ENCODE measurements at regions not wholly inside any gene's neighbourhood (a gene's known extent, or its start where the extent isn't known, plus 50 kb on each side); places are given as distances from the start of the nearest gene placed in this dataset.

DNA sequence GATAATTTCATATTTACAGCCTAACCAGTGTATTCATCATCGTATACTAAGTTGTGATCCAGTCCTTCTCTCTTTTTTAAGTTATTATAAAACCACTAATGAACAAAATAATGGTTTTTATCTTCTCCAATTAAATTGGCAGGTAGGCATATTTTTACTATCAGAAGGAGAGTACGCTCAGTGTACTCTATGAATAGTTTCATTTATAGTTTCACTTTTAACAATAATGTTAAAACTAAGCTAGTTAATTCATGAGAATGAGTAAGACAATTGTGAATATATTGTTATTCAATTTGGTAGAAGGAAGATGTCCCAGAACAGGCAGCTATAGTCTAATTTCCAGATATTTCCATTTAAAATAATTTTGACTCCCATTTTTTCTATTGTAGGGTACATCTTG, 277.1 kb downstream of the RASSF9 start:
- no peak for TF ChIP-seq BHLHE40 (IDR thresholded peaks at IDR 0.05; ENCODE audit: borderline replicate concordance)
- TF ChIP-seq NFRKB (IDR thresholded peaks at IDR 0.05), result no peak
- TF ChIP-seq SUZ12 (IDR thresholded peaks at IDR 0.05), result no peak
- TF ChIP-seq, protein P1, sequence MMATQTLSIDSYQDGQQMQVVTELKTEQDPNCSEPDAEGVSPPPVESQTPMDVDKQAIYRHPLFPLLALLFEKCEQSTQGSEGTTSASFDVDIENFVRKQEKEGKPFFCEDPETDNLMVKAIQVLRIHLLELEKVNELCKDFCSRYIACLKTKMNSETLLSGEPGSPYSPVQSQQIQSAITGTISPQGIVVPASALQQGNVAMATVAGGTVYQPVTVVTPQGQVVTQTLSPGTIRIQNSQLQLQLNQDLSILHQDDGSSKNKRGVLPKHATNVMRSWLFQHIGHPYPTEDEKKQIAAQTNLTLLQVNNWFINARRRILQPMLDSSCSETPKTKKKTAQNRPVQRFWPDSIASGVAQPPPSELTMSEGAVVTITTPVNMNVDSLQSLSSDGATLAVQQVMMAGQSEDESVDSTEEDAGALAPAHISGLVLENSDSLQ (IDR thresholded peaks at IDR 0.05), result no peak
- TF ChIP-seq TARDBP (IDR thresholded peaks at IDR 0.05), result no peak
- TF ChIP-seq ZNF384 (IDR thresholded peaks at IDR 0.05), result no peak
- no peak for TF ChIP-seq L3MBTL2 (conservative IDR thresholded peaks at IDR 0.05)
- DNase-seq (ENCODE audit: extremely low spot score), result no peak
- ChIA-PET POLR2A (no interaction called here), CTCF (no interaction called here)

DNA sequence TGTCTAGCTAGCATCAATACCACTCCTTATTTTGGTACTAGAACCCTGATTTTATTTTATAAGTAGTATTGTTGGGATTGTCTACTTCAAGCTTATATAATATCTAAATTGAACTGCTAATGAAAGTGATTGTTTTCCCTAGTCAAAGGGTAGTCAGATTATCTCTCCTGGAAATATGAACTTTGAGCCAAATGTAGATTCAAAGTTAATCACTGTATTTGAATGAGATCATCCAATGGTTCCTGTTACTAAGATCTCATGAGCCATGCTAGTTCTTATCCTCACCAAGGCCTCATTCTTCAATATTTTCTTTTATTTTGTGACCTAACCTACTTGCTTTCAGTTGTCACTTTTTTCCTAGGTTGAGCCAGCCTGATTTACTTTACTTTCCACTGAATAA, 276.7 kb downstream of the RASSF9 start:
- POLR2A ChIA-PET, result no interaction called here
- CTCF ChIA-PET, result no interaction called here
- no peak for DNase-seq (ENCODE audit: extremely low spot score)
- TF ChIP-seq HDGF (IDR thresholded peaks at IDR 0.05; ENCODE audit: borderline replicate concordance) (no peak), ELF4 (IDR thresholded peaks at IDR 0.05) (no peak), L3MBTL2 (conservative IDR thresholded peaks at IDR 0.05) (no peak), ZNF384 (IDR thresholded peaks at IDR 0.05) (no peak), FOXA1 (IDR thresholded peaks at IDR 0.05) (no peak), TARDBP (IDR thresholded peaks at IDR 0.05) (no peak), SP1 (IDR thresholded peaks at IDR 0.05) (no peak), FOXM1 (IDR thresholded peaks at IDR 0.05; ENCODE audit: borderline replicate concordance) (no peak), BHLHE40 (IDR thresholded peaks at IDR 0.05; ENCODE audit: borderline replicate concordance) (no peak), LEF1 (IDR thresholded peaks at IDR 0.05; ENCODE audit: borderline replicate concordance) (no peak), FOXK2 (IDR thresholded peaks at IDR 0.05) (no peak), NFRKB (IDR thresholded peaks at IDR 0.05) (no peak), ARNT (IDR thresholded peaks at IDR 0.05) (no peak)

DNA sequence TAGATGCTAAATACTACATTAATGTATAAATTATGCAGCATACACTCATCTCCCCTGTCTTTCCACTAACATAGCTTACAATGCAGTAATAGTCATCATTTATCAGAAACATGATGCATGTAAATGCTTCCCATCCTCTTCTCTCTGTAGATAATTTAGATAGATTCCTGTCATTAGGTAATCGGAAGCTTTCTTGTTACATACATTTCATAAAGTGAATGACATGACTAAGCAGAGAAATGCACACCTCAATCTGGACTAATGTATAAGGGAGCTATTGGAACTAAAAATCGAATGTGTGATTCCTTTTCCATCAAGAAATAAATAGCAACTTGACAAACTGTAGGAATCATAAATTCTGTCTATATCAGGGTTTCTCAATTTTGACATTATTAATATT, 273.4 kb downstream of the RASSF9 start:
- TF ChIP-seq SP1 (IDR thresholded peaks at IDR 0.05) (no peak), NFRKB (IDR thresholded peaks at IDR 0.05) (no peak), L3MBTL2 (conservative IDR thresholded peaks at IDR 0.05) (no peak), FOXA1 (IDR thresholded peaks at IDR 0.05) (no peak), LEF1 (IDR thresholded peaks at IDR 0.05; ENCODE audit: borderline replicate concordance) (no peak), ELF4 (IDR thresholded peaks at IDR 0.05) (no peak), BHLHE40 (IDR thresholded peaks at IDR 0.05; ENCODE audit: borderline replicate concordance) (no peak)
- TF ChIP-seq, protein P1 (IDR thresholded peaks at IDR 0.05), result no peak
- ChIA-PET POLR2A (no interaction called here), CTCF (interaction anchor here (0.6 kb wide), 1 partner anchor 66 kb away, joined by 3 read pairs; no protein-coding TSS in a partner anchor)
- no peak for DNase-seq (ENCODE audit: extremely low spot score)

DNA sequence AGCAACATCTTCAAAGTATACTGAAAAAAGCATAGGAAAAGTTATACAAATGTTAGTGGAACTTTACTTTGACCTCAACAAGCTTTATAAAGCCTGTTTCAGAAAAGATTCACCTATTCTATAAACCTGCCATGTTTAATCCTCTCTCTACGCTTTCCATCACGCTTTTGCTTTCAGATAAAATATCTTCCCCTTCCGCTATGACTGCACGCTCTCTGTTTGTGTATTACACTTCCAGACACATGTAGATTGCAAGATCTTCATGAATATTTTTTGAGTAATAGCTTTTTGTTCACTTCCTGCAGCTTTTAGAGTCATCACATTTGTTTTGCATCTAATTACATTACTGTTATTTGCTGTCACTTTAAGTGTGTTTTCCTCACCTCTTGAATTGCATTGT, 271.4 kb downstream of the RASSF9 start:
- DNase-seq (ENCODE audit: extremely low spot score), result no peak
- POLR2A ChIA-PET, result no interaction called here
- TF ChIP-seq TARDBP (IDR thresholded peaks at IDR 0.05) (no peak), ARNT (IDR thresholded peaks at IDR 0.05) (no peak)
- CTCF ChIA-PET, result interaction anchor here (0.6 kb wide), 1 partner anchor 1035 kb away, joined by 3 read pairs; no protein-coding TSS in a partner anchor

DNA sequence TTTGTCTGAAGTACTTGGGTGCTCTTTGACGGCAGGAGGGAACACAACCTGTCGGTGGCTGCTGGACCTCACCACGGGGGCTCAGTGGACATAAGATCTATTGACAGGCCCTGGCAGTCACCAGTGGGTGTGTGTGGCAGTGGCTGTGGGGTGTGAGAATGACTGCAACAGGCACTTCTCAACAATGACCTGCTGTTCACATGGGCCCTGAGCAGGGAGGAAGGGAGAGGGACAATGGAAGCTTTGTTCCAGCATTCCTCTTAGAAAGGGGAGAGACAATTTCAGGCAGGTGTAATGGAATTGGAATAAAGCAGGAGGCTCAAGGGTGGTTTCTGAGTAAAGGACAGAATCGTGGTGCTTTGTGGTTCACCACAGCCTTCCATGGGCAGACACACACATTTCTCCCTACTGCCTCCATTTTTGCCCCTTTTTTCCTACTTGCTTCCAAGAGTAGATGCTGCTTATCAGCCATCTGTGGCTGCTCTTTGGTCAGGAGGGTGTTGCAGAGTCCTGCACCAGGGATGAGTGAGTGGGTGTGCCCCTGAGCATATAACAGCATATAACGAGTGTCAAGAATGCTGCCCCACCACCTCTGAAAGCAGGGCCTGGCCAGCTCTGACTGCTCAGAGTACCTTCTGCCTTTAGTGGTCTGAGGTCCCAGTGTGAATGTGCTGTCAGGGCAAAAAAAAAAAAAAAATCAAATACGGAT, 267.7 kb downstream of the RASSF9 start:
- POLR2A ChIA-PET, result no interaction called here
- TF ChIP-seq LEF1 (IDR thresholded peaks at IDR 0.05; ENCODE audit: borderline replicate concordance) (no peak), HDGF (IDR thresholded peaks at IDR 0.05; ENCODE audit: borderline replicate concordance) (no peak), ZNF384 (IDR thresholded peaks at IDR 0.05) (no peak), L3MBTL2 (conservative IDR thresholded peaks at IDR 0.05) (no peak), SP1 (IDR thresholded peaks at IDR 0.05) (no peak), ARNT (IDR thresholded peaks at IDR 0.05) (no peak), SUZ12 (IDR thresholded peaks at IDR 0.05) (no peak), ELF4 (IDR thresholded peaks at IDR 0.05) (no peak), FOXM1 (IDR thresholded peaks at IDR 0.05; ENCODE audit: borderline replicate concordance) (no peak), BHLHE40 (IDR thresholded peaks at IDR 0.05; ENCODE audit: borderline replicate concordance) (no peak), NFRKB (IDR thresholded peaks at IDR 0.05) (no peak)
- TF ChIP-seq, protein P1 (IDR thresholded peaks at IDR 0.05), result no peak
- DNase-seq (ENCODE audit: extremely low spot score), result no peak
- CTCF ChIA-PET, result interaction anchor here (0.6 kb wide), 1 partner anchor 298 kb away, joined by 3 read pairs; no protein-coding TSS in a partner anchor

DNA sequence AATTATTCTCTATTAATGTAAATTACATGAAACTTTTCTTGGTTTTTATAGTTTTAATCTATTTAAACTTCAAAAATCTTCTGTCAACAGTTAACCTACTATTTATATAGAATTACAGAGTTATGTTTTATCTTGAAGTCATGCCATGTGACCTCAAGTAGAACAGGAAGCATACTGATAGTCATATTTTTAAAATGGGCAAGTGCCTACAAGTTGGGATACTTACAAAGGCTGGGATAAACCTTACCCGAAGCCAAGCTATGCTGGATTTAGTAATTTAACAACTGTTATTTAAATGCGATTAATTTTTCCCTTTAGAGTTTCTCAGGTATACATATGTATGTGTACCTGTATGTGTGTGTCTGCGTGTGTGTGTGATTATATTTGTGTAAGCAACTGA, 266.9 kb downstream of the RASSF9 start:
- no peak for TF ChIP-seq NFRKB (IDR thresholded peaks at IDR 0.05)
- no peak for TF ChIP-seq L3MBTL2 (conservative IDR thresholded peaks at IDR 0.05)
- no peak for TF ChIP-seq FOXM1 (IDR thresholded peaks at IDR 0.05; ENCODE audit: borderline replicate concordance)
- TF ChIP-seq, protein P1 (IDR thresholded peaks at IDR 0.05), result no peak
- no peak for TF ChIP-seq SP1 (IDR thresholded peaks at IDR 0.05)
- TF ChIP-seq BHLHE40 (IDR thresholded peaks at IDR 0.05; ENCODE audit: borderline replicate concordance), result no peak
- no peak for TF ChIP-seq SUZ12 (IDR thresholded peaks at IDR 0.05)
- TF ChIP-seq TARDBP (IDR thresholded peaks at IDR 0.05), result no peak
- no peak for TF ChIP-seq LEF1 (IDR thresholded peaks at IDR 0.05; ENCODE audit: borderline replicate concordance)
- no peak for TF ChIP-seq HDGF (IDR thresholded peaks at IDR 0.05; ENCODE audit: borderline replicate concordance)
- no peak for TF ChIP-seq CTBP1 (IDR thresholded peaks at IDR 0.05; ENCODE audit: borderline replicate concordance)
- no peak for TF ChIP-seq FOXK2 (IDR thresholded peaks at IDR 0.05)
- no peak for TF ChIP-seq ZNF384 (IDR thresholded peaks at IDR 0.05)
- TF ChIP-seq ELF4 (IDR thresholded peaks at IDR 0.05), result no peak
- TF ChIP-seq ARNT (IDR thresholded peaks at IDR 0.05), result no peak
- TF ChIP-seq FOXA1 (IDR thresholded peaks at IDR 0.05), result no peak
- ChIA-PET CTCF (no interaction called here), POLR2A (no interaction called here)
- no peak for DNase-seq (ENCODE audit: extremely low spot score)
